ENCODE measurements at regions not wholly inside any gene's neighbourhood (a gene's known extent, or its start where the extent isn't known, plus 50 kb on each side); places are given as distances from the start of the nearest gene placed in this dataset.

- no peak for FAIRE-seq
- ATAC-seq = no peak
- in situ Hi-C loops (cut with MboI) = no loop called here
Observed at GRCh38 chr2:14803994-14804393, 171.5 kb downstream of the LRATD1 start.

More at GRCh38 chr2:14803994-14804393, 171.5 kb downstream of the LRATD1 start:
- DNase-seq (ENCODE audit: low read depth, low spot score) = no peak
- Histone ChIP-seq H3K4me1 (ENCODE audit: control insufficient read depth, insufficient read depth, low read length) (no peaks in the 10 kb centered on the region), H4K20me1 (ENCODE audit: control insufficient read depth, insufficient read depth) (no peaks in the 10 kb centered on the region), H3K4me3 (no peak overlapping the region), H3K27ac (ENCODE audit: control insufficient read depth, insufficient read depth) (no peak overlapping the region), H3K27me3 (replicated peaks in 1 of 2; ENCODE audit: control insufficient read depth in 2 of 2, insufficient read depth in 2 of 2, low read length in 1 of 2) (no peaks in the 10 kb centered on the region), H3K9me3 (replicated peaks; ENCODE audit: control insufficient read depth, insufficient read depth, low read length) (no peaks in the 10 kb centered on the region), H3K36me3 (ENCODE audit: control insufficient read depth in 2 of 2, insufficient read depth in 2 of 2, low read length in 1 of 2) (no peaks in the 10 kb centered on the region), H3K4me2 (ENCODE audit: control insufficient read depth, insufficient read depth) (no peak overlapping the region), H3K9ac (ENCODE audit: control insufficient read depth, insufficient read depth, low read length) (no peak overlapping the region), H3K79me2 (ENCODE audit: control insufficient read depth, insufficient read depth, low read length) (no peaks in the 10 kb centered on the region), H2AFZ (ENCODE audit: control insufficient read depth, low read depth, low read length) (no peak overlapping the region)
- POLR2A ChIA-PET = no interaction called here
- intact Hi-C loops (cut with micrococcal nuclease; ENCODE audit: unreplicated experiment) = no loop called here
- no peak for TF ChIP-seq TCF3 (IDR thresholded peaks at IDR 0.05; ENCODE audit: borderline replicate concordance, insufficient read depth, low read depth, low read length)
- TF ChIP-seq EGR1 (IDR thresholded peaks at IDR 0.05; ENCODE audit: borderline replicate concordance in 1 of 2, low read depth in 2 of 2, low read length in 2 of 2) = no peak
- no peak for TF ChIP-seq KAT2A (conservative IDR thresholded peaks at IDR 0.05; ENCODE audit: control insufficient read depth, low read depth, low read length)
- TF ChIP-seq ZBTB33 (IDR thresholded peaks at IDR 0.05) = no peak
- TF ChIP-seq POLR2AphosphoS5 (IDR thresholded peaks at IDR 0.05; ENCODE audit: low read length) = no peak
- TF ChIP-seq, protein P1, sequence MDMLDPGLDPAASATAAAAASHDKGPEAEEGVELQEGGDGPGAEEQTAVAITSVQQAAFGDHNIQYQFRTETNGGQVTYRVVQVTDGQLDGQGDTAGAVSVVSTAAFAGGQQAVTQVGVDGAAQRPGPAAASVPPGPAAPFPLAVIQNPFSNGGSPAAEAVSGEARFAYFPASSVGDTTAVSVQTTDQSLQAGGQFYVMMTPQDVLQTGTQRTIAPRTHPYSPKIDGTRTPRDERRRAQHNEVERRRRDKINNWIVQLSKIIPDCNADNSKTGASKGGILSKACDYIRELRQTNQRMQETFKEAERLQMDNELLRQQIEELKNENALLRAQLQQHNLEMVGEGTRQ (IDR thresholded peaks at IDR 0.05; ENCODE audit: borderline replicate concordance, low read depth, low read length) = no peak
- TF ChIP-seq HDGF (IDR thresholded peaks at IDR 0.05) = no peak
- TF ChIP-seq NFYA (IDR thresholded peaks at IDR 0.05; ENCODE audit: borderline replicate concordance, low read depth, low read length) = no peak
- TF ChIP-seq CHD1 (IDR thresholded peaks at IDR 0.05; ENCODE audit: low read depth, low read length) = no peak
- no peak for TF ChIP-seq GABPA (IDR thresholded peaks at IDR 0.05; ENCODE audit: low read depth)
- TF ChIP-seq SMAD1 (IDR thresholded peaks at IDR 0.05; ENCODE audit: low read depth, partially characterized antibody) = no peak
- TF ChIP-seq CHD2 (IDR thresholded peaks at IDR 0.05; ENCODE audit: borderline replicate concordance, low read depth, low read length) = no peak
- no peak for TF ChIP-seq CBX3 (IDR thresholded peaks at IDR 0.05; ENCODE audit: borderline replicate concordance, low read depth)
- SMC1A ChIA-PET (ENCODE audit: uncharacterized antibody, unreplicated experiment) = no interaction called here
- RAD21 ChIA-PET (ENCODE audit: unreplicated experiment) = no interaction called here
- no TSS peak for BruUV-seq (replicated peaks)
- CTCF ChIA-PET = no interaction called here

Measured in GM12878 (cell line).